GM18498 (cell line): ENCODE measurements at regions not wholly inside any gene's neighbourhood (a gene's known extent, or its start where the extent isn't known, plus 50 kb on each side); places are given as distances from the start of the nearest gene placed in this dataset.
"Not testable (repeated sequence)": the region's sequence is repeated elsewhere in the genome, so short reads cannot be mapped to it uniquely, and the experiment has no call there.

Experiments used
- ATAC-seq: cut with Tn5 transposase; IDR thresholded peaks from one replicate; pipeline ENCODE4 v1.9.1; 2021; ENCODE audit warnings: mild to moderate bottlenecking, moderate library complexity; ENCODE audit not compliant: unreplicated experiment

DNA sequence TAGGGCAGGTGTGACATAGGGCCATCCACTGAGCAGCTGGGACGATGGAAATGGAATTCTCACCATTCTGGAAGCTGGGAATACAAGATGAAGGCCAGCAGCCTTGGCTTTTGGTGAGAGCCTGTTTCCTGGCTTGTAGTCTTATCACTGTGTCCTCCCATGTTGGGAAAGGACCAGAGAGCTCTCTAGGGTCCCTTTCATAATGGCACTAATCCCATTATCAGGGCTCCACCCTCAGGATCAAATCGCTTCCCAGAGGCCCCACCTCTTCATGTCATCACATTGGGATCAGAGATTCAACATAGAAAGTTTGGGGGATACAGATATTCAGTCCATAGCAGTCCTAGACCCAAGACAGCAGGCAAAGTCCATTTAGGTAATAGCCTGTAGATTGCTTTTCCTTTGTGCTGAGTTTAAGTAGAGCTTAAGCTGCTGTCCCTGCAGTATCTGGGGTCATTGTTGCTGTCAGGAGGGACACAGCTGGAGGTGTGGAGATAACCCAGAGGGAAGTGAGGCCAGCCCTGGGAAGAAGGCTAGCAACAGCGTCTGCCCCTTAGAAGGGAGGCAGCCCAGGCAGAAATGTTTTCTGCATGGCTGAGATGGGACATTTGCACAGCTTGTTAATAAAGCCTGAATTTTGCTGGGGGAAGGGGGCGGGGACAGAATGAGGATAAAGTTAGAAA, 136.5 kb upstream of the GPR12 start:
- ATAC-seq, result no peak

GRCh38 chr13:26895808-26896466, 135.4 kb upstream of the GPR12 start:
- no peak for ATAC-seq

GRCh38 chr13:26895081-26895807, 134.7 kb upstream of the GPR12 start:
- no peak for ATAC-seq

DNA sequence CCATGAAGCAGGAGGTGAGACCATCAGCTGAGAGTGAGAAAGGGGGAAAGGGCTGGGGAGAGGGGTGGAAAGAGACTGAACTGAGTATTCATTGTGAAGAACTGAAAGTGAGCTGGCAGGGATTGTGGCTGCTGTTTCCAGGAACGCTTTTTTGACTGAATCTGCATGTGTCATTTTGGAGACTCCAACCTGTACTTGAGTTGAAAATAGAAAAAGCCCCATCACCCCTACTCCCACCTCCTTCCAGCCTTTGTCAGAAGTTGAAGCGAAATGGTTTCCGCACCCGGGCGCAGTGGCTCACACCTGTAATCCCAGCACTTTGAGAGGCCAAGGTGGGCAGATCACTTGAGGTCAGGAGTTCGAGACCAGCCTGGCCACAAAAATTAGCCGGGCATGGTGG, 128.0 kb upstream of the GPR12 start:
- ATAC-seq, result no peak

- no peak for ATAC-seq
Measured at GRCh38 chr13:26887594-26887993, 127.0 kb upstream of the GPR12 start.

- ATAC-seq, result no peak
Measured at GRCh38 chr13:26883613-26884257, 123.1 kb upstream of the GPR12 start.

DNA sequence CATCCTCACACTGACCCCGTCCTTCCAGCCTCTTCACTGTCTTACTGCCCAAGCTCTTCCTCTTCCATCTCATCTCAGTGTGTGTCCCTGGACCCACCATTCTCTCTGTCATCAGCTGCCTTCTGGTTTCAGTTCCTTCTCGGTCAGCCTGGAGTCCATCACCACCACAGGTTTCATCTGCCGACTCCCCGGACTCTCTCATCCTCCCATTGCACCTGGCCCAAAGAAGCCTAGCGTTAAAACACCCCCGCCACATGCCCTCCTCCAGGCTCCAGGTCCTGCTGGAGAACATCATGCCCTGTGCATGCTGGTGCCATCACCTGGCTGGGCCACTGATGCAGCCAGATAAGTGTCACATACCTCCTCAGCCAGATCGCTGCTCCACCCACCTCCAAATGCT, 122.1 kb upstream of the GPR12 start:
- no peak for ATAC-seq

- ATAC-seq, result no peak
Measured at GRCh38 chr13:26881154-26881553, 120.6 kb upstream of the GPR12 start.

- ATAC-seq, result no peak
Measured at GRCh38 chr13:26880735-26881134, 120.1 kb upstream of the GPR12 start.

GRCh38 chr13:26878438-26878837, 117.9 kb upstream of the GPR12 start:
- ATAC-seq, result no peak

- no peak for ATAC-seq
Measured at GRCh38 chr13:26873386-26873698, 112.8 kb upstream of the GPR12 start.

DNA sequence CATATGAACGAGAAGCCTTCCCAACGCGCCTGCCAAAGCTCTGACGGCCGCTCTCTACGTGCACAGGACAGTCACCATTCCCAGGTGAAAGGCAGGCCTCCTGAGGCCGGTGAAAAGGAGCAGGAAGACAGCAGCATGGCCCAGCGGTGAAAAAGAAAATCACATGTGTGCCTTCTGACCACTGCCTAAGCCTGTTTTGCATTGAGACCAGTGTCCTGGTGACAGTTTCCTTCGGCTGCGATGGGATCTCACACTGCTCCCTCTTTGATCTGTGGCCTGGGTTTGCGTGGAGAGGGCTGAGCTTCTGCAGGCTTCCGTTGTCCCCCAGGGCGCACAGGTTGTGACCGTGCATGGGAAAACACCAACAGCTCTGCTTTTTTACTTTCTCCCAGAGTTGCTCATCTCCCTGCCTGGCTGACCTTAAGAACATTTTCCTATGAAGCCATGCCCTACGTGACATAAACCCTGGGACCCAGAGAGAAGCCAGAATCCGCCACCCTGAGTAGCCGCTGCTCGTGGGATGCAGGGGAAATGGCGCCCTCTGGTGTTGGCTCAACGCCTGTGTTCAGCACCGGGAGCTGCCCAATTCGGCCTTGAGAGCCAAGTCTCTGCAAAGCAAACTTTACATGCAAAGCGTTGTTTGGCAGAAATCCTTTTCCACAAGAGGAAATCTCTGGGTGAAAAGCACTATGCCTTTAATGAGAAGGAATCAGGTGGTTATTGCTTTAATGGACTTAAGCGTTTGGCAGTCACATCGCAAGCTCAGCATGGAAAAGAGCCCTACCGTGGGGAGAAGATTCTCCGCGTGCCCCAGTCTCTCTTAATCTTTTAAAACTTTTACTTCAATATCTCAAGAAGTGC, 112.2 kb upstream of the GPR12 start:
- peak; percentile 68 for ATAC-seq

DNA sequence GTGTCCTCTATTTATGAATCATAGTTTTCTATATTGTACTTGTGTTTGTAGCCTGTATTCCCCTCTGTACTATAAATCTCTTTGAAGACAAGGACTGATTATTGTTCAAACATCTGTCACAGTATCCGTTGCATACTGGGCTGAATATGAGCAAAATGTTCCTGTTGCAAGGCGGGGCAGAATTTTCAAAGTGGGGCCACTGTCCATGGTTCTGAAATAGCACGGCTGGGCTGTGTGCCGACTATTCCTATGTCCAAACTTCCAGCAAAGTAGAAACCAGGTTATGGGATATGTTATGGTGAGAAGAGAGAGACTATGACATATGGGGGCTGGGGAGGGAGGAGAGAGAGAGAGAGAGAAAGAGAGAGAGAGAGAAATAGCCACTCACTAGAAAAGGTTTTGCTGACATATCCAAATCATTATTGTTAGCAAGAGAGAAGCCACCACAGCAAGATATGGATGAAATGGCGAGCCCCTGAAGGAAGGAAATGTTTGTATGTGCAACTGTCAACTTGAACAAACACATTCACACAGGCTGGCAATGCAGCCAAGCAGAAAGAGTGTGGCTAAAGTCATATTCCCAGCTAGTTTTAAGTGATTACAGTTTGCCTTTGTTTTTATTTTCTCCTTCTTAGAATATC, 107.0 kb upstream of the GPR12 start:
- no peak for ATAC-seq

DNA sequence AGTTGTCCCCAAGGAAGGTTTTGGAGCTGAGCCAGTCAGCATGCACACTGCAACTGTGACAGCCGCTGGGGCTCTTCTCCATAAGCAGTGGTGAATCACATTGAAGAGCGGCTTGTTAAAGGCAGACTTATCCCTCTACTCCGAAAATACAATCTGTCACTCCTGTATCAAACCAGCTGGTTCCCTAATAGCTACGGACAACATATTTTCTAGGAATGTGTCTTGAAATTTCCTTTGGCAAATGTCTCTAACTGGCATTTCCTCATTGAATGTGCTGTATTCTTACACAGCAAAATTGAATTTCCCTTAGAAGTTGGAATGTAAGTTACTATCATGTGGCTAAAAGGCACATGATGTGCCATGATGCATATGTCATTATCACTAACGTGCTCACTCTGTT, 104.0 kb upstream of the GPR12 start:
- ATAC-seq, result no peak

GRCh38 chr13:26861941-26862340, 101.4 kb upstream of the GPR12 start:
- ATAC-seq, result no peak

DNA sequence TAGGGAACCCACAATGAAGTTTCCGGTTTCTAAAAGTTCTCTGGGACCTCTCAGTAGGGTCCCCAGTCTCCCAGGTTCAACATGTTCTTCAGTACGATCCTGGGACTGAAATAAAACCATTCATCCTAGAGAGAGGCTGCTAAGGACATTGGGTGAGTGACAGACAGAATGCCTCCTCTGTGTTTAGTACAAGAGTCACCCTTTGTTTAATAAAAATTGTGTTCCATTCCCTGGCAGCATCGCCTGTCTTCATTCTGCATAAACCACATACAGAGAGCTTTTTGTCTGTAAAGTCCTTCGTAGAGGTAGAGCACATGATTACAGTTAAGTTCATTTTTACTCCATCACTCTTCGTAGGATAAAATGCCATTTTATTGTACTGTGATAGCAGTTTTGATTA, 95.3 kb upstream of the GPR12 start:
- no peak for ATAC-seq

- ATAC-seq, result no peak
Measured at GRCh38 chr13:26855071-26855470, 94.5 kb upstream of the GPR12 start.

GRCh38 chr13:26853323-26853722, 92.7 kb upstream of the GPR12 start:
- no peak for ATAC-seq

DNA sequence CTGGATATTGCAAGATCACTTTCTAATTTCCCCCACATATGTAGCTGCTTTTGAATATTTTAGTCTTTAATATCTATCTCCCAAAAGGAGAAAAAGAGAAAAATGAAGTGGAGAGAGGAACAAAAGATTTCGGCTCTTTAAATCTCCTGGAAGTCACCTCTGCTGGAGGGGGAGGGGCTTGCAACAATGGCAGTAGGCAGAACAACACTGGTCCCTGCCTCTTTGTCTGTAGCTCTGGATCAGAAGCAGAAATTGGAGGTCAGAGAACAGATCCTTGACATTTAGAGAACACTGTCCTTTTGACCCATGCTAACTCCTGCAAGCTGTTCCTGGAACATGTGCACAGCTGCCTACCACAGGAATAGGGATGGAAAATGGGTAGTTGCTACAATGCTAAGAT, 86.7 kb upstream of the GPR12 start:
- no peak for ATAC-seq

DNA sequence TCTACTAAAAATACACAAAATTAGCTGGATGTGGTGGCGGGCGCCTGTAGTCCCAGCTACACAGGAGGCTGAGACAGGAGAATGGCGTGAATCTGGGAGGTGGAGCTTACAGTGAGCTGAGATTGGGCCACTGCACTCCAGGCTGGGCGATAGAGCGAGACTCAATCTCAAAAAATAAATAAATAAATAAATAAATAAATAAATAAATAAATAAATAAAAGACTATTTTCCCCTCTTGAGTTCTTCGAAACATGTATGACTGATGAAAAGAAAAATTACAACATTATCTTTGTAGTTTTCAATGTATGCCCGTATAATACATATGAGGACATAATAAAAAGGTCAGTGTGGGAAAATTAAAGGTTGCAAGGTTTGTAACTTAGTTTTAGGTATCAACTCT, 84.5 kb upstream of the GPR12 start:
- ATAC-seq, result not testable (repeated sequence)
